GM12878 (cell line): ENCODE measurements at regions not wholly inside any gene's neighbourhood (a gene's known extent, or its start where the extent isn't known, plus 50 kb on each side); places are given as distances from the start of the nearest gene placed in this dataset.

Source experiments
- ATAC-seq: fragments of 200-7000 bp; cut with Tn5 transposase; 3 replicates; pipeline ENCODE4 v1.9.1; 2020; ENCODE audit warnings: mild to moderate bottlenecking, moderate library complexity
- BruUV-seq: library from RNA; stranded (reverse); fragments of 400-500 nt; replicated peaks from 2 replicates; lab custom pipeline; 2021; lab: Mats Ljungman, UMichigan
- CTCF ChIA-PET: fragments of 300-600 bp; sonication (Branson Sonifier 250); formaldehyde crosslinking; extraction: SDS; loops from one replicate; lab custom pipeline; 2021; ENCODE audit warnings: inconsistent platforms; lab: Yijun Ruan, JAX
- POLR2A ChIA-PET: fragments of 350-600 bp; formaldehyde crosslinking; extraction: SDS; loops from one replicate; lab custom pipeline; 2021; ENCODE audit warnings: inconsistent platforms; lab: Charles Lee
- RAD21 ChIA-PET: fragments of 300-600 bp; sonication (Branson Sonifier 250); formaldehyde crosslinking; loops from one replicate; lab custom pipeline; 2023; ENCODE audit warnings: antibody characterized with exemption; ENCODE audit not compliant: unreplicated experiment; lab: Charles Lee
- SMC1A ChIA-PET: fragments of 300-600 bp; sonication (Branson Sonifier 250); formaldehyde crosslinking; loops from one replicate; lab custom pipeline; 2023; ENCODE audit not compliant: unreplicated experiment, uncharacterized antibody; lab: Charles Lee
- DNase-seq: peaks from one replicate; pipeline ENCODE4 v3.0.0-alpha.2; 2011; ENCODE audit warnings: low read depth, low spot score
- FAIRE-seq: peaks from 3 replicates; lab custom pipeline; 2011; peaks lifted over from hg19 to GRCh38; lab: Jason Lieb, UNC
- H2AFZ ChIP-seq: 2 replicates; pipeline ENCODE4 v1.6.0; 2011; ENCODE audit warnings: low read depth, low read length, control low read depth; ENCODE audit not compliant: control insufficient read depth
- H3K27ac ChIP-seq: 2 replicates; pipeline ENCODE4 v1.5.1; 2011; ENCODE audit warnings: control low read depth; ENCODE audit not compliant: control insufficient read depth, insufficient read depth
- H3K27me3 ChIP-seq, 2 experiments: replicated peaks in 1 of 2; 2 replicates each; pipeline versions ENCODE4 v1.6.0 to v1.6.1; 2011; ENCODE audit warnings: low read length in 1 of 2; ENCODE audit not compliant: control insufficient read depth in 2 of 2, insufficient read depth in 2 of 2
- H3K36me3 ChIP-seq, 2 experiments: 2 replicates each; pipeline ENCODE4 v1.5.1; 2011; ENCODE audit warnings: low read length in 1 of 2; ENCODE audit not compliant: control insufficient read depth in 2 of 2, insufficient read depth in 2 of 2
- H3K4me1 ChIP-seq: 2 replicates; pipeline ENCODE4 v1.6.1; 2011; ENCODE audit warnings: mild to moderate bottlenecking, low read length, moderate library complexity, mixed read lengths; ENCODE audit not compliant: control insufficient read depth, insufficient read depth
- H3K4me2 ChIP-seq: 2 replicates; pipeline ENCODE4 v1.6.0; 2011; ENCODE audit warnings: control low read depth; ENCODE audit not compliant: control insufficient read depth, insufficient read depth
- H3K4me3 ChIP-seq: fragments of 200-600 bp; sonication (generic); 2 replicates; pipeline ENCODE4 v1.5.1; 2016
- H3K79me2 ChIP-seq: 2 replicates; pipeline ENCODE4 v1.6.0; 2011; ENCODE audit warnings: low read length; ENCODE audit not compliant: control insufficient read depth, insufficient read depth
- H3K9ac ChIP-seq: 2 replicates; pipeline ENCODE4 v1.8.0; 2011; ENCODE audit warnings: low read length, control low read depth, mixed read lengths; ENCODE audit not compliant: control insufficient read depth, insufficient read depth
- H3K9me3 ChIP-seq: replicated peaks from 3 replicates; pipeline ENCODE4 v1.5.1; 2011; ENCODE audit warnings: mild to moderate bottlenecking, low read length; ENCODE audit not compliant: control insufficient read depth, insufficient read depth
- H4K20me1 ChIP-seq: 2 replicates; pipeline ENCODE4 v1.6.0; 2011; ENCODE audit not compliant: control insufficient read depth, insufficient read depth
- CHD1 ChIP-seq: IDR thresholded peaks from 2 replicates; pipeline ENCODE4 v1.6.1; 2012; ENCODE audit warnings: low read depth, low read length, improper control_type of control experiment
- DPF2 ChIP-seq: fragments of 450-650 bp; IDR thresholded peaks from 2 replicates; pipeline ENCODE4 v1.6.1; 2017; ENCODE audit warnings: mild to moderate bottlenecking
- FOXM1 ChIP-seq: IDR thresholded peaks from 2 replicates; pipeline ENCODE4 v1.6.1; 2012; ENCODE audit warnings: low read depth, mild to moderate bottlenecking, inconsistent platforms, low read length, moderate library complexity
- JUND ChIP-seq: IDR thresholded peaks from 2 replicates; pipeline ENCODE4 v1.6.1; 2012; ENCODE audit warnings: low read depth, mild to moderate bottlenecking, low read length, improper control_type of control experiment, moderate library complexity
- LARP7 ChIP-seq: fragments of 450-650 bp; IDR thresholded peaks from 2 replicates; pipeline ENCODE4 v1.6.1; 2017; ENCODE audit warnings: mild to moderate bottlenecking
- MTA2 ChIP-seq: fragments of 450-650 bp; IDR thresholded peaks from 2 replicates; pipeline ENCODE4 v1.6.1; 2016; ENCODE audit warnings: low read depth, mild to moderate bottlenecking, moderate library complexity
- NFYA ChIP-seq: IDR thresholded peaks from 2 replicates; pipeline ENCODE4 v1.6.1; 2011; ENCODE audit warnings: low read depth, mild to moderate bottlenecking, low read length, improper control_type of control experiment, borderline replicate concordance
- NFYB ChIP-seq: IDR thresholded peaks from 2 replicates; pipeline ENCODE4 v1.6.1; 2011; ENCODE audit warnings: low read depth, mild to moderate bottlenecking, low read length, improper control_type of control experiment, moderate library complexity; ENCODE audit not compliant: insufficient read depth
- NR2C1 ChIP-seq: fragments of 450-650 bp; IDR thresholded peaks from 2 replicates; pipeline ENCODE4 v1.6.1; 2017; ENCODE audit warnings: antibody characterized with exemption, mild to moderate bottlenecking, moderate library complexity
- POLR2AphosphoS2 ChIP-seq: IDR thresholded peaks from 2 replicates; pipeline ENCODE4 v1.6.1; 2011; ENCODE audit warnings: low read depth, mild to moderate bottlenecking, low read length, improper control_type of control experiment, moderate library complexity
- POLR2AphosphoS5 ChIP-seq: IDR thresholded peaks from 2 replicates; pipeline ENCODE4 v1.6.1; 2011; ENCODE audit warnings: mild to moderate bottlenecking, low read length, inconsistent platforms
- POU2F2 ChIP-seq: IDR thresholded peaks from 3 replicates; pipeline ENCODE4 v1.6.1; 2011; ENCODE audit warnings: low read depth, mild to moderate bottlenecking, low read length, borderline replicate concordance
- ZNF217 ChIP-seq: fragments of 450-650 bp; IDR thresholded peaks from 2 replicates; pipeline ENCODE4 v1.6.1; 2017; ENCODE audit warnings: antibody characterized with exemption, mild to moderate bottlenecking
- WGBS: methylation state at CpG from one replicate; pipeline ENCODE4 v1.1.6; 2016; ENCODE audit warnings: low lambda C conversion rate; ENCODE audit not compliant: insufficient replicate concordance, insufficient coverage; ENCODE audit errors: missing lambda C conversion rate; 5-methylcytosine and 5-hydroxymethylcytosine counted together
- in situ Hi-C: fragments of 300-500 bp; cut with MboI; formaldehyde crosslinking; loops from 9 replicates; pipeline ENCODE4 v1.14.3; 2018; ENCODE audit warnings: mixed read lengths
- intact Hi-C: fragments of 100-400 bp; cut with micrococcal nuclease; formaldehyde crosslinking; loops from one replicate; pipeline ENCODE4 v1.14.2; 2022; ENCODE audit not compliant: unreplicated experiment
- TF ChIP-seq, protein P1 (sequence below): fragments of 450-650 bp; IDR thresholded peaks from 2 replicates; pipeline ENCODE4 v1.6.1; 2014; ENCODE audit warnings: mild to moderate bottlenecking
- TF ChIP-seq, protein P2 (sequence below): fragments of 450-650 bp; IDR thresholded peaks from 2 replicates; pipeline ENCODE4 v1.6.1; 2017; ENCODE audit warnings: low read depth, mild to moderate bottlenecking, moderate library complexity
- TF ChIP-seq, protein P3 (sequence below): IDR thresholded peaks from 2 replicates; pipeline ENCODE4 v1.6.1; 2012; ENCODE audit warnings: low read depth, low read length, improper control_type of control experiment
- TF ChIP-seq, protein P4 (sequence below): fragments of 450-650 bp; IDR thresholded peaks from 2 replicates; pipeline ENCODE4 v1.6.1; 2016; ENCODE audit warnings: mild to moderate bottlenecking
- TF ChIP-seq, protein P5 (sequence below): IDR thresholded peaks from 2 replicates; pipeline ENCODE4 v1.6.1; 2011; ENCODE audit warnings: borderline replicate concordance, low read depth, mild to moderate bottlenecking, moderate library complexity, low read length; ENCODE audit not compliant: insufficient read depth, poor library complexity, severe bottlenecking

DNA sequence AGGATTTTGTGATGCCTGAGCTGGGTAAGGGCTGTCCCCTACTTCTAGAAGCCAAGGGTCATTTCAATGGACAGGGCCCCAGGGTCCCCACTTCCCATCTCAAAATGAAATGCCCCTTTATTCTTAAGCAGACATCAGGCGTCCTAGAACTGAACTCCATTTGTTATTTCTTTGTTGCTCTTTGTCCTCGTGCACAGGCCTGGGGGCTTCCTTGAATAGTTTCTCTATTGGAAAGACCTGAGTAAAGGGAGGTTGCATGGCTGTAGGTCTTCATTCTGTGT is 311.4 kb upstream of the ZNF32 start:
- Histone ChIP-seq H3K36me3 (no peaks in the 10 kb centered on the region), H3K79me2 (no peaks in the 10 kb centered on the region)
- in situ Hi-C loops = no loop called here
- no TSS peak for BruUV-seq
- TF ChIP-seq POLR2AphosphoS5 (no peak), LARP7 (no peak), POU2F2 (no peak), CHD1 (no peak), FOXM1 (no peak), POLR2AphosphoS2 (no peak), ZNF217 (no peak), MTA2 (no peak), NFYA (no peak), JUND (no peak), NFYB (no peak), DPF2 (no peak), NR2C1 (no peak)
- TF ChIP-seq, protein P1, sequence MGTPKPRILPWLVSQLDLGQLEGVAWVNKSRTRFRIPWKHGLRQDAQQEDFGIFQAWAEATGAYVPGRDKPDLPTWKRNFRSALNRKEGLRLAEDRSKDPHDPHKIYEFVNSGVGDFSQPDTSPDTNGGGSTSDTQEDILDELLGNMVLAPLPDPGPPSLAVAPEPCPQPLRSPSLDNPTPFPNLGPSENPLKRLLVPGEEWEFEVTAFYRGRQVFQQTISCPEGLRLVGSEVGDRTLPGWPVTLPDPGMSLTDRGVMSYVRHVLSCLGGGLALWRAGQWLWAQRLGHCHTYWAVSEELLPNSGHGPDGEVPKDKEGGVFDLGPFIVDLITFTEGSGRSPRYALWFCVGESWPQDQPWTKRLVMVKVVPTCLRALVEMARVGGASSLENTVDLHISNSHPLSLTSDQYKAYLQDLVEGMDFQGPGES = no peak
- TF ChIP-seq, protein P2, sequence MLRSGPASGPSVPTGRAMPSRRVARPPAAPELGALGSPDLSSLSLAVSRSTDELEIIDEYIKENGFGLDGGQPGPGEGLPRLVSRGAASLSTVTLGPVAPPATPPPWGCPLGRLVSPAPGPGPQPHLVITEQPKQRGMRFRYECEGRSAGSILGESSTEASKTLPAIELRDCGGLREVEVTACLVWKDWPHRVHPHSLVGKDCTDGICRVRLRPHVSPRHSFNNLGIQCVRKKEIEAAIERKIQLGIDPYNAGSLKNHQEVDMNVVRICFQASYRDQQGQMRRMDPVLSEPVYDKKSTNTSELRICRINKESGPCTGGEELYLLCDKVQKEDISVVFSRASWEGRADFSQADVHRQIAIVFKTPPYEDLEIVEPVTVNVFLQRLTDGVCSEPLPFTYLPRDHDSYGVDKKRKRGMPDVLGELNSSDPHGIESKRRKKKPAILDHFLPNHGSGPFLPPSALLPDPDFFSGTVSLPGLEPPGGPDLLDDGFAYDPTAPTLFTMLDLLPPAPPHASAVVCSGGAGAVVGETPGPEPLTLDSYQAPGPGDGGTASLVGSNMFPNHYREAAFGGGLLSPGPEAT = no peak
- TF ChIP-seq, protein P3, sequence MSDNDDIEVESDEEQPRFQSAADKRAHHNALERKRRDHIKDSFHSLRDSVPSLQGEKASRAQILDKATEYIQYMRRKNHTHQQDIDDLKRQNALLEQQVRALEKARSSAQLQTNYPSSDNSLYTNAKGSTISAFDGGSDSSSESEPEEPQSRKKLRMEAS = no peak
- TF ChIP-seq, protein P4, sequence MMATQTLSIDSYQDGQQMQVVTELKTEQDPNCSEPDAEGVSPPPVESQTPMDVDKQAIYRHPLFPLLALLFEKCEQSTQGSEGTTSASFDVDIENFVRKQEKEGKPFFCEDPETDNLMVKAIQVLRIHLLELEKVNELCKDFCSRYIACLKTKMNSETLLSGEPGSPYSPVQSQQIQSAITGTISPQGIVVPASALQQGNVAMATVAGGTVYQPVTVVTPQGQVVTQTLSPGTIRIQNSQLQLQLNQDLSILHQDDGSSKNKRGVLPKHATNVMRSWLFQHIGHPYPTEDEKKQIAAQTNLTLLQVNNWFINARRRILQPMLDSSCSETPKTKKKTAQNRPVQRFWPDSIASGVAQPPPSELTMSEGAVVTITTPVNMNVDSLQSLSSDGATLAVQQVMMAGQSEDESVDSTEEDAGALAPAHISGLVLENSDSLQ = no peak
- TF ChIP-seq, protein P5, sequence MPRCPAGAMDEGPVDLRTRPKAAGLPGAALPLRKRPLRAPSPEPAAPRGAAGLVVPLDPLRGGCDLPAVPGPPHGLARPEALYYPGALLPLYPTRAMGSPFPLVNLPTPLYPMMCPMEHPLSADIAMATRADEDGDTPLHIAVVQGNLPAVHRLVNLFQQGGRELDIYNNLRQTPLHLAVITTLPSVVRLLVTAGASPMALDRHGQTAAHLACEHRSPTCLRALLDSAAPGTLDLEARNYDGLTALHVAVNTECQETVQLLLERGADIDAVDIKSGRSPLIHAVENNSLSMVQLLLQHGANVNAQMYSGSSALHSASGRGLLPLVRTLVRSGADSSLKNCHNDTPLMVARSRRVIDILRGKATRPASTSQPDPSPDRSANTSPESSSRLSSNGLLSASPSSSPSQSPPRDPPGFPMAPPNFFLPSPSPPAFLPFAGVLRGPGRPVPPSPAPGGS = no peak
- TF ChIP-seq, all 136 proteins: peak for 0
- Histone ChIP-seq H4K20me1 (no peaks in the 10 kb centered on the region), H2AFZ (no peak overlapping the region), H3K4me1 (no peaks in the 10 kb centered on the region), H3K9ac (no peak overlapping the region), H3K4me2 (no peak overlapping the region), H3K9me3 (no peaks in the 10 kb centered on the region), H3K4me3 (no peak overlapping the region), H3K27me3 (no peaks in the 10 kb centered on the region; a peak in 1 of 4 replicates), H3K27ac (no peak overlapping the region)
- intact Hi-C loops = no loop called here
- RAD21 ChIA-PET = no interaction called here
- POLR2A ChIA-PET = no interaction called here
- DNase-seq (no peak), ATAC-seq (no peak), FAIRE-seq (no peak)
- WGBS = 3% methylated on average over 2 of the region's 2 CpGs
- SMC1A ChIA-PET = interaction anchor here (1.0 kb wide), 1 partner anchor 46 kb away, joined by 3 read pairs; no protein-coding TSS in a partner anchor
- CTCF ChIA-PET = no interaction called here
